Suppressor macrophage (primary cell): ENCODE measurements at regions not wholly inside any gene's neighbourhood (a gene's known extent, or its start where the extent isn't known, plus 50 kb on each side); places are given as distances from the start of the nearest gene placed in this dataset.

Experiments used
- DNase-seq, 4 experiments: peaks; one replicate each; pipeline ENCODE4 v3.0.0-alpha.2; 2020 to 2022

GRCh38 chr11:119793335-119793984, 64.5 kb upstream of the NECTIN1 start:
- no peak for DNase-seq

GRCh38 chr11:119791701-119792151, 62.7 kb upstream of the NECTIN1 start:
- DNase-seq = no peak

DNA sequence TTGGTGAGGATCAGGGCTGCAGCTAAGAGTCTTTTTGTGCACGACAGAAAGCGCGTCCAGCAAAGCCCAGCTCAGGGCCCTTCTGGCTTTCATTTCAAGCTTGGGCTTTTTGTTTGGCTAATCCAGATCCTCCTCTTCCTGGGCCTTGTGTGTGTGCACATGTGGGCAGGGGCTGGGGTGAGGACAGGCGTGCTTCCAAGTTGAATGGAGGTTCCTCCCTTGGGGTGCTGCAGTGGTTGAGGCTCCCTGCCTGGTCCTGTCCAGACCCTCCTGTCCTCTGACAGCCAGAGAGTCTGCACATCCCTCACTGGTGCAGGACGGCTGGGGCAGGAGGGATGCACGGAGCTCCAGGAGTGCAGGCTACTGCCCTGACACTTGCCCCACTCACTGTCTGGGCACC, 62.0 kb upstream of the NECTIN1 start:
- no peak for DNase-seq

DNA sequence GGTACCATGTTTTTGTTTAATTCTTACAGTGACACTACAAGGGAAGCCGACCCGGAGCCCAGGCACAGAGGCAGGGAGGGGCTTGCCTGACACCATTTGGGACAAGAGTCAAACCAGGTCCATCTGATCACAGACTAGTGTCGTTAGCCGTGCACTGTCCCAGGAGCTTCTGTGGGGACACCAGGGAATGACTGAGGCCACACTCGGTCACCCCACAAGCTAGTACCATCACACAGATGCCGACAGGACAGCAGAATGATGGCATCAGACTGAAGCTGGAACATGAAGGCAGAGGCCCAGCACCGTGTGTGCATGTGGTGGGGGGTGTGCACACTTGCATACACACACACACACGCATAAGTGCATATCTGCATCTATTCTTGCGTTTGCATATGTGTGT, 61.5 kb upstream of the NECTIN1 start:
- DNase-seq = no peak

DNA sequence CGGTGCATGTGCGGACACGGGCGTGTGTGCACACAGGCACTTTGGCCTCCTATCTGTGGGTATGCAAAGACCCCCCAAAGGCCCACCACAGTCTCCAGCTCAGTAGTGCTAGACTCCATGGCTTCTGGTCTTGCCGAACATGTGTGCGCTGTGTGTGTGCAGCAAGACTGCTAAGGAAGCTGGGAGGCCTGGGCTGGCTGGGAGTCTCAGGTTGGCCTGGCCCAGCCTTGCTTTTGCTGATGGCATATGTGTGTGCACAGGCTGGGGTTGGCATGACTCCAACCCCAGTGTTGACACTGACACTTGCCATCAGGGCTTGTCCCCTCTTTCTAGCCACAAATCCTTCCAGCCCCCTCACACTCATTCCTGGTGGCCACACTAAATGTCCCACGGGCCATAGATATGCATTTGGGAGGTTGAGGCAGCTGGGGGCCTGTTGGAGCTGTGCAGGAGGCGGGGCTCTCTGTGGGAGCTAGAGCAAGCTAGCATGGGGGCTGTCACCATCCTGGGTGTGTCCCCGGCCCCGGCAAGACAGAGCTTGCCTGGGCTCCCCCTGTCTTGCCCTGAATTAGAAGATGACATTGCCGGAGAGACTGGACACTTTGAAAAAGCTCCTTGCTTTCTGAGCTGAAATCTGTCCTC, 60.9 kb upstream of the NECTIN1 start:
- no peak for DNase-seq

DNA sequence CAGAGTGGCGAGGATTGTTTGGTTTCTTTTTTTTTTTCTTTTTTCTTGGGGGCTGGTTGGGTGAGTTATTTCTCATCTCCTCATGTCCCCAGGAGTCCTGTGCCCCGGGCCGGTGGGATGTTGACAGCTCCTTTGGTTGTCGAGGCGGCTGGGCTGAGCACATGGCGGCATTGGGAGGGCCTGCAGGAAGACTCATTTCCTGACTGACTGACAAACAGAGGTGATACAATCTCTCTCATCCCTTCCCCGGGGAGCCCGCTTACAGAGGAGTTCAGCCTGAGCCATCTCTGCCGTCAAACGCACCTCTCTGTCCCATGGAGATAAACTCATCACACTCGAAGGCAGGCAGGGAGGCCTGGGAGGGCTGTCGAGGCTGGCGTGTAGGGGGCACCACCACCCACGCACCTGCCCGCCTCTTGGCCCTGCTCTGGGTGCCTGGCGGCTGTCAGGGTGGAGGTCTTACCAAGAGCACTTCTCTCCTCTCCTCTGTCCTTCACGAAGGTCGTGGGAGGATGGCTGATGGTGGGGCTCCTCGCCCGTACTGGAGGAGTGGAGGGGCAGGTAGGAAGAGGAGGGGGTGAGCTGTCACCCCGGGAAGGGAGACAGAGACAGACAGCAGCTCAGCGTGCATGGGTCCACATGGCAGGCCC, 60.0 kb upstream of the NECTIN1 start:
- no peak for DNase-seq

- no peak for DNase-seq
These were observed 59.3 kb upstream of the NECTIN1 start for GRCh38 chr11:119788096-119788883.

- DNase-seq = no peak
These were observed 58.1 kb upstream of the NECTIN1 start for GRCh38 chr11:119787074-119787461.

DNA sequence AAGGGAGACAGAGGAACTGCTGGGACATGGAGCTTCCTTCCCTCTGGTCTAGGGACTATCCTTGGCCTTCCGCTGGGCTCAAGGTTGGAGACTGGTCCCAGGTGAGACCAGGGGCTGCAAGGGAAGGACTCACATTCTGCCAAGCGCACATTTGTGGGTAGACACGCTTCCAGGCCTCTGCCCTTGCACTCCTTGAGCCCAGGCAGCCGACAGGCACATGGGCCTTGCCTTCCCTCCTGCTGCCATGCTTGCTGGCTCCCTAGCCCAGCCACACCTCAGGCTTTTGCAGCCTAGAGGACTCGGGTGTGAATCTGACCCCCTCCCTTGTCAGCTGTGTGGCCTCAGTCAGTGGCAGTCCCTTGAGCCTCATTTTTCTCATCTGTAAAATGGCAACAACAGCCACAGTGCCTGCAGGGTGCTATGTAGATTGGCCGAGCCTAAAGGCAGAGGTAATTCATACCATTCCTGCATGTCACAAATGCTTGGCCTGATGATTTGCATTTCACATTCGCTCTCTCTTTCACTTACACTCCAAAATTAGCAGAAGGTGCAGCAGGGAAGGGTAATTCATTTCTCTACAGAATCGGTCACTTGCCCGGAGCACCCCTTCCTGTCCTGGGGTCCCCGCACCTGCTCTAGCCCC, 57.6 kb upstream of the NECTIN1 start:
- no peak for DNase-seq

GRCh38 chr11:119785131-119785530, 56.1 kb upstream of the NECTIN1 start:
- no peak for DNase-seq

DNA sequence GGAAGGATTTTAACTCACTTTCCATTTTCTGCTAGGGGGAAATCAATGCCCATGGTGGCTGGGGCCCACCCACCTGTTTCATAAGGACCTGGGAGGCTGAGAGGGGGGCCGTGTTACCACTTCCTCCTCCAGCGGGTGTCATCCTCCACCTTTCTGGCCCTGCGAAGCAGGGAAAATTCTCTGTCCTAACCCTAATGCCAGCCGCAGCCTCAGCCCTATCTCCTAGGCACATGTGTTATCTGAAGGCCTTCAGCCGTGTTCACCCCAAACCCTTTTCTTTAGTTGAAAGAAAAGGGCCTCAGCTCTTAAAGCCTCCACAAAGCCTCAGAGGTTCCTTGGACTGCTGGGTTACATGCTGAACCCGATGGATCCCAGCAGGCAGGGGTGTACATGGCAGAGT, 55.4 kb upstream of the NECTIN1 start:
- DNase-seq = no peak

DNA sequence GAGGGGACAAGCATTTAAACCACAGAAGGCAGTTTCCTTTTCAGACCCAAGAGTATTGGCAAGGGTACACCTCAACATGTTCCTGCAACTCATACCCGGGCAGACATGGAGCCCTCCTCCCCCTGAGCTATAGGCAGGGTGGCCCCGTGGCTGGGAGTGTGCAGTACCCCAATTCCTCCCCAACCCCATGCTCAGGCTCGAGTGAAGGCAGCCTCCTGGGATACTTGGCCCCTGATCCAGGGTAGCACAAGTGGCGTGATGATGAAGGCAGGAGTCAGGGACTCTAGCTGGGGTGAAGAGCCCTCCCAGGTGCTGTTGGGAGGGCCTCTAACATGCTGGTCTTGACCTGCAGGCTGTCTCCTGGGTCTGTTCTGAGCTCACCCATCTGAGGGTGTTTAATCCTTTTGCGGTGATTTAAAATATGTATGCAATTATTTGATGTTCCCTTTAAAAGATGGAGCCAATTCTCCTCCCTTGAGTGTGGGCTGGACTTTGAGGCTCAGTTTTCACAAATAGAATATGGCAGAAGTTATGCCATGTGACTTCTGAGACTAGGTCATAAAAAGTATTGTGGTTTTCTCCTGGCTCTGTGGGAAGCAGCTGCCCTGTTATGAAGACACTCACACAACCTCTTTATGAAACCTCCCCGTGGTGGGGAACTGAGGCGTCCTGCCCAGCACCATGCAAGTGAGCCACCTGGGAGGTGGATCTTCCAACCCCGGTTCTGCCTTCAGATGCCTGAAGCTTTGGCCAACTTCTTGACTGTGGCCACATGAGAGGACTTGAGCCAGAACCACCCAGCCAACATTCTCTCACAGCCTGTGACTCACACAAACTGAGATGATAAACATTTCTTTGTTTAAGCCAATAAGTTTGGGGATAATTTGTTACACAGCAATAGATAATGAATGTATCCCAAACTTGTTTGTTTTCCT, 54.7 kb upstream of the NECTIN1 start:
- no peak for DNase-seq

- peak in 1 of 4 experiments; percentile 3 for DNase-seq
These were observed 53.7 kb upstream of the NECTIN1 start for GRCh38 chr11:119782739-119783072.

- no peak for DNase-seq
These were observed 53.2 kb upstream of the NECTIN1 start for GRCh38 chr11:119782006-119782738.

GRCh38 chr11:119780222-119780953, 51.4 kb upstream of the NECTIN1 start:
- DNase-seq = no peak

- DNase-seq = no peak
These were observed 50.4 kb upstream of the NECTIN1 start for GRCh38 chr11:119779195-119780071.
